Upper lobe of left lung (tissue), 4 donors: ENCODE measurements at regions not wholly inside any gene's neighbourhood (a gene's known extent, or its start where the extent isn't known, plus 50 kb on each side); places are given as distances from the start of the nearest gene placed in this dataset.

Experiments
- CTCF ChIP-seq, 6 experiments: fragments of 450-650 bp in 4 of 6; fragments of 200-600 bp in 2 of 6; sonication (generic) in 2 of 6; IDR thresholded peaks; one replicate each; pipeline ENCODE4 v1.5.1; 2016 to 2019; ENCODE audit warnings: antibody characterized with exemption in 6 of 6
- EP300 ChIP-seq, 4 donors: sonication (generic); formaldehyde crosslinking; IDR thresholded peaks; one replicate each; pipeline ENCODE4 v1.5.1; 2017; ENCODE audit warnings: antibody characterized with exemption in 4 of 4, control low read depth in 2 of 4
- POLR2A ChIP-seq, 4 donors: fragments of 450-650 bp; IDR thresholded peaks; one replicate each; pipeline ENCODE4 v1.5.1; 2016 to 2017; ENCODE audit warnings: antibody characterized with exemption in 4 of 4, mild to moderate bottlenecking in 2 of 4
- POLR2AphosphoS5 ChIP-seq, 2 donors: sonication (generic); formaldehyde crosslinking; IDR thresholded peaks; one replicate each; pipeline ENCODE4 v1.5.1; 2017; ENCODE audit warnings: antibody characterized with exemption in 2 of 2

- TF ChIP-seq CTCF (IDR thresholded peaks at IDR 0.05) (no peak), EP300 (IDR thresholded peaks at IDR 0.05) (no peak), POLR2A (IDR thresholded peaks at IDR 0.05) (no peak), POLR2AphosphoS5 (IDR thresholded peaks at IDR 0.05) (no peak)
Observed at GRCh38 chr2:176555112-176555511, 285.9 kb downstream of the MTX2 start.
